ENCODE measurements at regions not wholly inside any gene's neighbourhood (a gene's known extent, or its start where the extent isn't known, plus 50 kb on each side); places are given as distances from the start of the nearest gene placed in this dataset.

DNA sequence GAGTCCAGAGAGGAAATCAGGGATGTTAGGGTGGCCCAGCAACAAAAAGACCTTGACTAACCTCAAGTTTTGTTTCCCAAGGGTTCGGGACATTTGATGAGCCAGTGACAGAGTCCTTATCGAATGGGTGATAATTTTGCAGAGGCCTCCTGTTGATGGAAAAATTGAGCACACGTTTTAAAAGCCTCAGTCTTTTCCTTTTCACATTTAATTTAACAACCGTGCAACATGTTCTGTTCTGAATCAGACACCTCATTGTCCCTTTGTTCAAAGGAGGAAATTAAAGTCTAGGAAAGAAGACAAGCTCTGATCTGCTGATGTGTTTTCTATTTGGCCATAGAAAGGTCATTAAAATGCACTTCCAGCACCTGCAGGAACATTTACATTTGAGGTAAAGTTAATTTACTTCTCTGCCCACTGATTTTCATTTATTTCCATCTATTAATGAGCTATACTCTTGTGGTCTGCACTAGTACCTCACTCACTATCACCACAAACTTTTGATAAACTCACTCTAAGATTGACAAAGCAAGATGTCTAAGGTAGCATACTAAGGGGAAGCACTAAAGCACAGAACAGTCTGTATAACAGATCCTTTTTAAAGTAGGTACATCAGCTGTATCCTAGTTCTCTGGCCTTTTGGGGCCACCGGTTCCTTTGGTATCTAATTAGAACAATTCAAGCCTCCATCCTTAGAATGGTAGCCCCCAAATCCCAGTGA lies 147.0 kb downstream of the RPAP3 start:
- DNase-seq, result no peak

DNA sequence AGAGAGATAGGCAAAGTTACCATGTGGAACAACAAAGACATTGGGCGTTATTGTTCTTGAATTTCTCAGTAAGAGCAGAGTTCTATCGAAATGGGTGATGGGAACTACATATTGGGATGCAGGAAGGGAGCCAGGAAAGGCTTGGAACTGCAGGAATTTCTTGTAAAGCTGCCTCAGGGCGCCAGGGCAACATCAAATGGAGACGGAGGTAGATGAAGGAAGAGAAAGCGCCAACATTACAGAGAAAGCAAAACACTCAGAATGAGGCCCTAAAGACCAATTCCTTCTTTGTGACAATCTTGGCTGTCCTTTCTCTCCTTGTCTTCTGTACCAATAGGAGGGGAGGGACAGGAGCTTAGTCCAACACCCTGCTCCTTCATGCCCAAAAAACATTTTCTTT lies 148.4 kb downstream of the RPAP3 start:
- no peak for DNase-seq

DNA sequence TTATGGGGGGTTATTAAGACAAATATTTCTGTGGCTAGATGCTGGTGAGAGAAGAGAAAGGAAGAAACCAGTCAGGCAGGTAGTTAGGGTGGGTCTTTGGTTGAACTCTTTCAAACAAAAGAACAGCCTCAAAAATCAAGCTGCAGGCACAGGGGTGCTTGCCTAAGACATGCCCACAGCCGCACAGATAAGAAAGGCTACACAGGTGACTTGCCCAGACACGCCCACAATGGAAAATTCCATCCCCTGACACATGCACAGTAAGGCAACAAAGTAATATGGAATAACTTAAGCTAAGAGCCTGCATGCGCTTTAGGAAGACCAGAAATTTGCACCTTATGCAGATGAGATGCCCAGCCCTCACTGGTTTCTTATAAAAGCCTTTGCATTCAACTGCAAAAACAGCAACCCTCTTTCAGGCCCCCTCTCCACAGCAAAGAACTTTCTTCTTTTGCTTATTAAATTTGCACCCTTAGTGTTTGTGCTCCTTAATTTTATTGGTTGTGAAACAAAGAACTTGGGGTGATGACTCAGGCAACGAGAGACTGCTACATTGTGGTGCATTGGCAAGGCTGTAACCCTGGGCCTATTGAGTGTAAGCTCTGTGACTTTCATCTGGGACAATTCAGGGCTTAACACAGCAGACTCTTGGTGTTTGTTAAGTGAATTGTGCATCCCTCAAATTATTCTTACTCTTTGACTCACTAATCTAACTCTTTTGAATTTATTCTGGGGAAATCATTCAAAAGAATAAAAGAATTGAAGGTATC lies 149.4 kb downstream of the RPAP3 start:
- no peak for DNase-seq

- no peak for DNase-seq
Observed at GRCh38 chr12:47554046-47554653, 151.7 kb downstream of the RPAP3 start.

- no peak for DNase-seq
Observed at GRCh38 chr12:47553266-47553665, 152.6 kb downstream of the RPAP3 start.

DNA sequence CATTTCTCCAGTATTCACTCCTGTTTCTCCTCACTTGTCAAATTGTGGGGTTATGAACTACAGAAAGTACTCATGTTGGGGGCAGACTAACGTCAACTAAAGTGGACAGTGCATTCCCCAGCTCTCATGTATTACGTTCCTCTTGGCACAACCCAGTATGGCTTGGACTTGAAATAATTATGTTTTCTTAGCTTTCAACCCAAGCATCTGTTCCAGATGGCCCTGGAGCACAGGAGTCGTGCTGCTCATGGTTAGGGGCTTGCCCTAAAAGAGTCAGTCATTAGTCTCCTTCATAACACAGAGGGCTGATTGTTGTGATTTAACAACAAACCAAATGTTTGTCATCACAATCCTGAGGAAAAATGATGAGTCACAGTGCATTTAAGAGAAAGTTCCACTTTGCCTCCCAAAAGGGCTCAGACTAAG lies 154.4 kb downstream of the RPAP3 start:
- no peak for DNase-seq

GRCh38 chr12:47549258-47549657 lies 156.6 kb downstream of the RPAP3 start:
- no peak for DNase-seq

DNA sequence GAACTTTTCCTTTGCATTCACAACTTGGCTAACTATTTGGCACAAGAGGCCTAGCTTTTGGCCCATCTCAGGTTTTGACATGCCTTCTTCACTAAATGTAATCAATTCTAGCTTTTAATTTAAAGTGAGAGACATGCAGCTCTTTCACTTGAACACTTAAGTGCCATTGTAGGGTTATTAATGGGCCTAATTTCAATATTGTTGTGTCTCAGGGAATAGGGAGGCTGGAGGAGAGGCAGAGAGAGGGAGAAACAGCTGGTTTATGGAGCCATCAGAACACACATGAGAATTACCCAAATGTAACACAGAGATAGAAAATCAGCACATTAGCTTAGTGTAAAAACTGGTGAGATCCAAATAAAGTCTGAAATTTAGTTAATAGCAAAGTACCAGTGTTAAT lies 157.4 kb downstream of the RPAP3 start:
- no peak for DNase-seq

DNA sequence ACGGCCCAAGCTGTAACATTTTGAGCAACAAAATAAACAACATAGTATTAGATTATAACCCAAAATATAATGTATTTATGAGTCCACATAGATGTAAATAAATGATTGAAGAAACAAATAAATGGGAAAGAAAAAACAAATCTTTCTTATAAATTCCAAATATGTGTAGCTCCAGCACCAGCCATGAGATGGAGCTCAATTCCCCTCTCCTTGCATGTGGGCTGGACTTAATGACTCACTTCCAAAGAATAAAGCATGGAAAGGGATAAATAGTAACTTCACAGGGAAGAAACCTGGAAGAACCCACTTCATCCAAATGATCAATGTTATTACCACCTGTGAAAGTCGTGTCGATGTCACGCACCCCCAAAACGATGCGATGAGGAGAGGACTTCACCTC lies 158.8 kb downstream of the RPAP3 start:
- DNase-seq, result no peak

- DNase-seq, result no peak
Observed at GRCh38 chr12:47545938-47546609, 159.8 kb downstream of the RPAP3 start.

DNA sequence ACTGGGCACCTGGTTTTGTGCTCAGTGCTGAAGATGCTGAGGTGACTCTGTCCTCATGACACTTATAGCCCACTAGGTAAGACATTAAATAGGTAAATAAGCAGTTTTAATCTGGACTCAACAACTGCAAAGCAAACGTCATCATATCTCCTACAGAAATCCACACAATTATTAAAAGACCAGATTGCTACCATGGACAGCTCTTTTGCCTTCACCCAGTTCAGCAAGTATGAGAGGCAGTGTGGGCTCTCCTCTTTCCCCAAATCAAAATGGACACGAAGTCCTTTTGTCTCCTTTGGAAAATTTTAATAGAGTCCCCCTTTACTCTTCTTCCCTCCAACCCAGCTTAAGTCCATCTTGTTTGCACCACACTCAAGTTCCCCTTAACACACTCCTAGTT lies 171.1 kb downstream of the RPAP3 start:
- DNase-seq, result no peak

GRCh38 chr12:47530050-47530449 lies 175.8 kb downstream of the RPAP3 start:
- no peak for DNase-seq

DNA sequence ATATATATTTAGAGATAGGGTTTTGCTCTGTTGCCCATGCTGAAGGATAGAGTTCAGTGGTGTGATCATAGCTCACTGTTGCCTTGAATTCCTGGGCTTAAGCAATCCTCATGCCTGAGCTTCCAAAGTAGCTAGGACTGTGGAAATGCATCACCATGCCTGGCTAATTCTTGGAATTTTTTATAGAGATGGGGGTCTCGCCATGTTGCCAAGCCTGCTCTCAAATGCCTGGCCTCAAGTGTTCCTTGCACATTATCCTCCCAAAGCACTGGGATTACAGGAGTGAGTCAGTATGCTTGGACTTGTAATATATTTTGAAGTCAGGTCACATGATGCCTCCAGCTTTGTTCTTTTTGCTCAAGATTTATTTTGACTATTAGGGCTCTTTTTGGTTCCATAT lies 178.0 kb downstream of the RPAP3 start:
- DNase-seq, result no peak

- DNase-seq, result no peak
Observed at GRCh38 chr12:47520029-47520428, 185.8 kb downstream of the RPAP3 start.

DNA sequence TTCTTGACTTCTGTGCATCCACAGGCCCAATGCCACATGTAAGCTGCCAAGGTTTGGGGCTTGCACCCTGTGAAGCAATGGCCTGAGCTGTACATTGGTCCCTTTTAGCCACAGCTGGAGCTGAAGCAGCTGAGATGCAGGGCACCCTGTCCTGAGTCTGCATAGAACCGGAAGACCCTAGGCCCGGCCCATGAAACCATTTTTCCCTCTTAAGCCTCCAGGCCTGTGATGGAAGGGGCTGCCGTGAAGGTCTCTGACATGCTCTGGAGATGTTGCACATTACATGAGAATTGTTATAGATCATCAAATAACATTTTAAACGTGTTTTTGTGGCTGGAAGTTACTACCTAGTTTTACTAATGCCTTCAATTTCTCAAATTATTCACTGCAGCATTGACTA lies 188.7 kb downstream of the RPAP3 start:
- no peak for DNase-seq

DNA sequence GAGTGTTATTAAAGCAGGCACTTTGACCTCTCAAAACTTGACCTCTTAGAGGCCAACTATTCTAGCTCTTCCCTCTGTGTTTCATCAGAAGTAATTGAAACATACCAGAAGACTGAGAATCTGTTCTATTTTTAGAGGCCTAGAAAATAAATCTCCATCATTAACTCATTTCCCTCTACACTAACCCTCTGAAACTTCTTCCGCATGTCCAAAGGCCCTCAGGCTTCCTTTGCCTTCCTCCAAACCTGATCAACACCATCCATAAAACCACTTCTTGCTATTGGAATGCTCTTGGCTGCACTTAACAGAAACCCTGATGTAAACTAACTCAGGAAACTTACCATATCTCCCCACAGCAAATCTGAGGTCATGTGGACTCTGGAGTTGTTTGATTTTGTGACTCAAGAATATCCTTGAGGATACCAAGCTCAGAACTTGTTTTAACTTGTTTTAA lies 196.4 kb downstream of the RPAP3 start:
- no peak for DNase-seq

DNA sequence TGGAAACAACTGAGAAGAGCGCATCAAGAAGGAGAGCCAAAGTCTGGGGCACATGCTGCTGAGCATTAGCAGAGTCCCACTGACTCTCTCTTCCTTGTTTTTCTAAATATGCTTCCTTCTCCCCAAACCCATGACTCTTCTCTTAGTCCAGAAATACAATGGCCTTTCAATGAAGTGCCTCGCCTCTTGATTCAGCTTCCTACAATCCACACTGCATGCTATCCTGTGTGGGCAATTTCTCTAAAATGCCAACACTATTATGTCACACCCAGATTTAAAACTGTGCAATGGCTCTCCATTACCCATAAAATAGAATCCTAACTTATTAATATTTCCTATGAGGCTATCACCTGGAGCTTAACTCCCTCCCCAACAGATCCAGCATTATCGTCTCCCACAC lies 198.6 kb downstream of the RPAP3 start:
- DNase-seq, result no peak

DNA sequence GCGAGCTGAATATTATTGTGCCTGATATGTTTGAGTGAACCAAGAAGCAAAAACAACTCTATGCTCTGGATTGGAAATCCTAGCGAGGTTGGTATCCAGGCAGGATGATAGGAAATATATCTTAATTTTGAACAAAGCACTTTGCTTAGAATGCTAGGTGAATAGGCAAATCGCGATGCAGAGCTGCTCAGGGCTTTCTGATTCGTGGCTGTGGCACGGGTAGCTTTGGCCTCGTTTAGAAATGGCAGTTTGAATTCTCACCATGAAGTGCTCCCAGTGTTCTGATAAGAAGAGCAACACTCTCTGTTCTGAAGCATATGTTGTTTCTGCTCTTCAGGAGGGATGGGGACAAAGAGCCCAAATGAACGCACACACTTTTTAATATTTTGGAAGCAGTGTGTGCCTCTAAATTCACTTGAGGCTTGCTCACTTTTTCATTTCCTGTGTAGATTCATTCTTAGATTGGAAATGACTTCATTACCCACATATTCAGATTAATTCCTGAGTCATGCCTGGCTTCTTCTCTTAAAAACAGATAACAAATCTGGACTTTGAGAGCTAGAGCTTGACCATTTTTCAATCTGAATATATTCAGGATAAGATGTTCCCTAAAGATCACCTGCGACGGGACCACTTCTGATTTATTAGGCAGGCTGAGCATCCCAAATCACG lies 200.9 kb downstream of the RPAP3 start:
- no peak for DNase-seq

DNA sequence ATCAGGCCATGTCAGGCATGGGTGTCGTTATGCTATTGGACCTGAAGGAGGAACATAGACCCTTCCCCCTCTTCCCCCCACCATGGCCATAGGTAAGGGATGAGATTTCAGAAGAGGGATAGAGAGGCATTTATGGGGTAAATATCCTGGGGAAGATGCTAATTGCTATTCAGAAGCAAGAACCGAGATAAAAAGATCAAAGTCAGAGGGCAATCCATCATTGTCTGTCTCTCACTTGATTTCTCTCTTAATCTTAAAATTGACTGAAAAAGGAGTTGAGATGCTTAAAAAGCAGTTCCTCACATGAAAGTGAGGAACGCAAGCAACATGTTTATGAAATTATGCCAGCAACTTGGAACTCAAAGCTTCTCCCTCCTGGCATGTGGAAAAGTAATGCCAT lies 212.0 kb downstream of the RPAP3 start:
- DNase-seq, result no peak

DNA sequence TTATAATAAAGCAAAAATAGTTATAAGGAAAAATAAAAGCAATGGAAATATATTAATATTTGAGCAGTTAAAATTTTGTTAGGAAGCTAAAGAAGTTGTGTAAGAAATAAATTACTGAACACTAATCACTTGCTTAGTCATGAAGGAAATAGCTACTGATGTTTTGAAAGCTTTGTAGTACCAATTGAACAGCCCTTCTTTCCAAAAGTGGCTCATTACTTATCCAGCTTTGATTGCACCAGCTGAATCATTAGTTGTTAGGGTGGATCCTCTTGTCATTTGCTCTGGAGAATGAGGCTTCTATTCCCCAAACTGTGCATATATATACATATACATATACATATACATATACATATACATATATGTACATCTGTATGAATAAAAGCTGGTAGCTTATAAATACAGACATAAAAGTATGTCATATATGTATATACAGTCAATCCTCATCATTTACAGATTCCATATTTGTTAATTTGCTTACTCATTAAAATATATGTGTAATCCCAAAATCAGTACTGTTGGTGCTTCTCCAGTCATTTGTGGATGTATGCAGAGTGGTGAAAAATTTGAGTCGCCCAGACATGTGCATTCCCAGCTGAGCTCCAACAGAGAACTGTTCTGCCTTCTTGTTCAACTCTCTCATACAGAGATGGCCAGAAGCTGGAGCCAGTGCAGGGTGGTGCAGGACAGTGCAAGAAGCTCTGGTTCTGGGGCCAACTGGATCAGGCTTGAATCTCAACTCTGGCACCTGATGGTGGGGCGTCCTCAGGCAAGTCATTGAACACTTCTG lies 214.1 kb downstream of the RPAP3 start:
- DNase-seq, result no peak

GRCh38 chr12:47488888-47489287 lies 216.9 kb downstream of the RPAP3 start:
- no peak for DNase-seq

DNA sequence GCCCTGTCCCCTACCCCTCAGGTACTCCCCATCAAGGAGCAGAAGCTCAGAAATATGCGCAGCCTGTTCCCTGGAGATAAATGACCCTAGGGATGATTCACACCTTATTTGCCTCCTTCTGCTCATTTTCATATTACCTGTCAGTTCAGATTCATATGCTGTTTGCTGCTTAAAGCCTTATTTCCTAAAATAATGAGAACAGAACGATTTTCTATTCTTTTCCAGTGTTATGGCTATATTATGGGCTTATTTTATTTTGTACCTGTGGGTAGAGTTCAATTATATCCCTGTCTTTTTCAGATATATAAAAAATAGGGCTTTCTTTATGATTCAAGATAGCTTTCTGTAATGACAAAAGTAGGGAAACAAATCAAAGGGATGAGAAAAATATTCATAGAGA lies 224.8 kb downstream of the RPAP3 start:
- DNase-seq, result no peak

Data from right kidney (tissue), 1 donor.